ENCODE measurements at regions not wholly inside any gene's neighbourhood (a gene's known extent, or its start where the extent isn't known, plus 50 kb on each side); places are given as distances from the start of the nearest gene placed in this dataset.
"Not testable (repeated sequence)": the region's sequence is repeated elsewhere in the genome, so short reads cannot be mapped to it uniquely, and the experiment has no call there.

- DNase-seq = no peak
Observed at GRCh38 chr4:141543176-141543575, 93.2 kb upstream of the IL15 start.

DNA sequence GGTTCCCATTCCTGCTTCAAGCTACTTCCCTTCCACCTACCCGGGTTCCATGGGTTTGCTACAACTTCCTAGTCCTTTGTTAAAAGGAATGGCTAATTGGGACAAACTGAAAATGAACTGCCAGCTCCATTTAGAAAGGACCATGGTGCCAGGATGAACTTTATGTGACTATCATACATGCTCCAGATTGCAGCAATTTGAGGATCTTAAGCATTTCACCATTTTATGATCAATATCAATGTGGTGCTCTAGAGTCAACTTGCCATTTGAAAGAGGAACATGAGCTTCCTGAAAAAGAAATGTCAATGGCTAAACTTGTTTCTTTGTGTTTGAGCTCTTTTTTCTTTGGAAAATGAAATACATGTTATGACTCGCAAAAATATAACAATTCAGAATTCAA, 92.7 kb upstream of the IL15 start:
- no peak for DNase-seq

- no peak for DNase-seq
Observed at GRCh38 chr4:141548791-141549190, 87.6 kb upstream of the IL15 start.

- no peak for DNase-seq
Observed at GRCh38 chr4:141560056-141560455, 76.3 kb upstream of the IL15 start.

DNA sequence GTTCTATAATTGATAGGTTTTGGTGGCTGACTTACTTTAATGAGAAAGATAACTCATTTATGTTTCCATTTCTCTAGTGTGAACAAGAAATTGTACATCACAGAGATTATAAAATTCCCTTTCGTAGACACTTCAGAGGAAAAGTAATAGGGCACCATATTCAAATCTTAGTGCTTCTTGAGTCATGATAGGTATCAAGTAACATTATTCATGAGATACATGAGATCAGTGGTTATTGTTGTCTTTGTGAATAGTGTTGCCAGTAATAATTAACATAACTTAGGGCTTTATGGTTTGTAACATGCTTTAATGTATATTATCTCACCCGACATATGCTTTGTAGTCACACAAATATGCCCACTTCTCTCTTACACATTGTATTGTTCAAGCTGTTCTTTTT, 73.7 kb upstream of the IL15 start:
- DNase-seq = no peak

DNA sequence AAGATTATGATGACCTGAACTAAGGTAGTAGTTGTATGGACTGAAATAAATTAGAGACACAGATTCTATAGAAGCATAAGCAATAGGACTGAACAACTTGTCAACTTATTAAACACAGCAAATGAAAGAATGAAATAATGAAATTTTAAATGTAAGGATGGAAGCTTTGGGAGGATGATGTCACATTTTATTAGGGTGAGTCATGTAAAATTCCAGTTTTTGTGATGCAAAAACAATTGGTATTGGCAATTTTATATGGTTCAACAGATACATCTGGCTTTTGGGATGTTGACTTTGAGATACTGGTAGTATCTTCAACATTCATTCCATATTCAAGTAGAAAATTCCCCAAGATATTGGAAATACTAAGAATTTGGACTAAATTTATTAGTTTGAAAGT, 72.7 kb upstream of the IL15 start:
- no peak for DNase-seq

GRCh38 chr4:141564961-141565360, 71.4 kb upstream of the IL15 start:
- not testable (repeated sequence) for DNase-seq

- no peak for DNase-seq
Observed at GRCh38 chr4:141565379-141566089, 70.8 kb upstream of the IL15 start.

DNA sequence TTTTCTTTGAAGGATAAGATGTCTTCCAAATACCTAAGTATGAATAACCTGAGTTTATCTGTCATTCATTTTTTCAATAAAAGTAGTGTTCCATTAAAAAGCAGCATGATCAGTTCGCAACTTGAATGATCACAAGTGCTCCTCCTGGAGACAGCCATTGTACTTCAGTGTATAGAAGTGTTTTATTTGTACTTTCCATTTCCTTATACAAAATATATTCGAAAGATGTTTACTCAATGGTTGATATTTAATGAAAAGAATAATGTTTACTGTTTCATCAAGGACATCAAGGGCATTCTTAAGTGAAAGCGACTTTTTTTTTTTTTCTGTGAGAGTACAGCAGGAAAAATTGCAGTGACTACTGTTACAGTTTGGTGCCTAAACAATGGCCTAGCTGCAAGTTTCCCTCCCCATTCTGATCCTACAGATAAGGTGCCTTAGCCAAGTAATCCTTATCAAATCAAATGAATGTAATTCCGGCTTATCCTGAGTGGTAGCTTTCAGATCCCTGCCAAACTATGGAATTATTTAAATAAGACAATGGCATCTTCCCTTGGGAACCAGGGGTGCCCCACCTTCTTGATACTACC, 69.0 kb upstream of the IL15 start:
- no peak for DNase-seq

- no peak for DNase-seq
Observed at GRCh38 chr4:141569141-141569540, 67.2 kb upstream of the IL15 start.

- DNase-seq = no peak
Observed at GRCh38 chr4:141570290-141570689, 66.1 kb upstream of the IL15 start.

DNA sequence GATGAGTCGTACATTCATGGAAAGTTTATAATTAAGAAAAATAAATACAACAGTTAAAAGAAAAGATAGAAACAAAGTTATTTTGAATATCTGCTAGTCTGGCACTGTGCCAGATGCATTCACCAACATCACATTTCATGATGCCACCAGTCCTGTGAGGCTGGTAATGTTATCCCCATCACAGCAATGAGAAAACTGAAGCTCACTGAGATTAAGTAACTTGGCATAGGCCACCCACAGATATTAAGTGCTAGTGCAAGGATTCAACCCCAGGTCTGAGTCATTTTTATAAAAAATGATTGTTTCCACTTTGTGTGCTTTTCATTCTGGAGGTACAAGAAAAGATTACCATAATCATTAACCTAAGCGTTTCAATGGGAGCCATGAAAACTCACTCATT, 65.0 kb upstream of the IL15 start:
- DNase-seq = no peak

- no peak for DNase-seq
Observed at GRCh38 chr4:141571793-141572192, 64.6 kb upstream of the IL15 start.

GRCh38 chr4:141573678-141574077, 62.7 kb upstream of the IL15 start:
- DNase-seq = no peak

- DNase-seq = no peak
Observed at GRCh38 chr4:141575884-141576283, 60.5 kb upstream of the IL15 start.

- DNase-seq = no peak
Observed at GRCh38 chr4:141576585-141577110, 59.7 kb upstream of the IL15 start.

DNA sequence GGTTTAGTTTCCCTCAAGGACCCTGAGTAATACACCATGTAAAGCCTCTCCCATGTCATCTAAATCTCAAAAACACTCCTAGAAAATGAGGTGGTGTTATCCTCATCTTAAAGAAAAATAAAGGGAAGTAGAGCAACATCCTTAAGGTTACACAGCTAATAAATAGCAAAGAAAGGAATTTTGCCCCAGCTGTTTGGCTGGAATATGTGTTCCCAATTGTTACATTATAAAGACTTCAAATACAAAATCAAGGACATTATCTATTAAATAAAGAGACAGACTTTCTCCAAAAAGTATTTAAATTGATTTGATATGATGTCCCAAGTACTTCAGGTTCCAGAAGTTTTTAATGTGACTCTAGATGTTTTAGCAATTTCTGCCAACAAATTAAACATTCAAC, 57.9 kb upstream of the IL15 start:
- no peak for DNase-seq

GRCh38 chr4:141580523-141580922, 55.9 kb upstream of the IL15 start:
- DNase-seq = no peak
